ENCODE measurements at regions not wholly inside any gene's neighbourhood (a gene's known extent, or its start where the extent isn't known, plus 50 kb on each side); places are given as distances from the start of the nearest gene placed in this dataset.

DNA sequence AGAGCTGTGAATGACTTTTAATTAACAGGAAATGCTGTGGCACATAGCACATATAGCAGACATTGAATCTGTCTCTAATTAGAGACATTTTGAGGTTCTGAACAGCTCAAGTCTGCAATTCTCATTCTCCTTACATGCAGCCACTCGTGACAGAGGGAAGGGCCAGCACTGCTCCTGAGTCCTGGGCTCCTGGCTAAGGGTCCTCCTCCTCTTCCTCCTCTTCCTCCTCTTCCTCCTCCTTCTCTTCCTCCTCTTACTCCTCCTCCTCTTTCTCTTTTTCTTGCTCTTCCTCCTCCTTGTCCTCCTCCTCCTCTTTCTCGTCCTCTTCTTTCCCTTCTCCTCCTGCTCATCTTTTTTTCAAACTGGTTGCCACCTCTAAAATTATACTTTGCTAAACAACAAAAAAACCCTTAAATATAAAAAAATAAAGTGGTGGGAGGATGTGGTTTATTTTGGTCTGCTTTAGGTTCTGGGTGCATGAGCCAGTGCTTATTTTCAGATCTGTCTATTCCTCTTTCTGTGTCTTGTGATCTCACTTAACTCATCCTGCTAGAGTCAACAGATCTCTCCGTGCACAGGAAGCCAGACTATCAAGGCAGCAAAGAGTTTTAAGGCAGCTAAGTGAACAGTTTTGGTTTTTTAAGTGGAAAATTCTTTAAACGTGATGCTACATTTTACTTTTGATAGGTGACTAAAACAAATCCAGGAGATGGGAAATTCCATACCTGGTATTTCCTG lies 159.3 kb downstream of the CD83 start:
- TF ChIP-seq, protein P1, sequence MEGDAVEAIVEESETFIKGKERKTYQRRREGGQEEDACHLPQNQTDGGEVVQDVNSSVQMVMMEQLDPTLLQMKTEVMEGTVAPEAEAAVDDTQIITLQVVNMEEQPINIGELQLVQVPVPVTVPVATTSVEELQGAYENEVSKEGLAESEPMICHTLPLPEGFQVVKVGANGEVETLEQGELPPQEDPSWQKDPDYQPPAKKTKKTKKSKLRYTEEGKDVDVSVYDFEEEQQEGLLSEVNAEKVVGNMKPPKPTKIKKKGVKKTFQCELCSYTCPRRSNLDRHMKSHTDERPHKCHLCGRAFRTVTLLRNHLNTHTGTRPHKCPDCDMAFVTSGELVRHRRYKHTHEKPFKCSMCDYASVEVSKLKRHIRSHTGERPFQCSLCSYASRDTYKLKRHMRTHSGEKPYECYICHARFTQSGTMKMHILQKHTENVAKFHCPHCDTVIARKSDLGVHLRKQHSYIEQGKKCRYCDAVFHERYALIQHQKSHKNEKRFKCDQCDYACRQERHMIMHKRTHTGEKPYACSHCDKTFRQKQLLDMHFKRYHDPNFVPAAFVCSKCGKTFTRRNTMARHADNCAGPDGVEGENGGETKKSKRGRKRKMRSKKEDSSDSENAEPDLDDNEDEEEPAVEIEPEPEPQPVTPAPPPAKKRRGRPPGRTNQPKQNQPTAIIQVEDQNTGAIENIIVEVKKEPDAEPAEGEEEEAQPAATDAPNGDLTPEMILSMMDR (IDR thresholded peaks at IDR 0.05) = no peak
- TF ChIP-seq POLR2A (IDR thresholded peaks at IDR 0.05) = no peak
- TF ChIP-seq EP300 (IDR thresholded peaks at IDR 0.05) = no peak
- TF ChIP-seq POLR2AphosphoS5 (IDR thresholded peaks at IDR 0.05) = no peak
